ENCODE measurements at regions not wholly inside any gene's neighbourhood (a gene's known extent, or its start where the extent isn't known, plus 50 kb on each side); places are given as distances from the start of the nearest gene placed in this dataset.
"Not testable (repeated sequence)": the region's sequence is repeated elsewhere in the genome, so short reads cannot be mapped to it uniquely, and the experiment has no call there.

DNA sequence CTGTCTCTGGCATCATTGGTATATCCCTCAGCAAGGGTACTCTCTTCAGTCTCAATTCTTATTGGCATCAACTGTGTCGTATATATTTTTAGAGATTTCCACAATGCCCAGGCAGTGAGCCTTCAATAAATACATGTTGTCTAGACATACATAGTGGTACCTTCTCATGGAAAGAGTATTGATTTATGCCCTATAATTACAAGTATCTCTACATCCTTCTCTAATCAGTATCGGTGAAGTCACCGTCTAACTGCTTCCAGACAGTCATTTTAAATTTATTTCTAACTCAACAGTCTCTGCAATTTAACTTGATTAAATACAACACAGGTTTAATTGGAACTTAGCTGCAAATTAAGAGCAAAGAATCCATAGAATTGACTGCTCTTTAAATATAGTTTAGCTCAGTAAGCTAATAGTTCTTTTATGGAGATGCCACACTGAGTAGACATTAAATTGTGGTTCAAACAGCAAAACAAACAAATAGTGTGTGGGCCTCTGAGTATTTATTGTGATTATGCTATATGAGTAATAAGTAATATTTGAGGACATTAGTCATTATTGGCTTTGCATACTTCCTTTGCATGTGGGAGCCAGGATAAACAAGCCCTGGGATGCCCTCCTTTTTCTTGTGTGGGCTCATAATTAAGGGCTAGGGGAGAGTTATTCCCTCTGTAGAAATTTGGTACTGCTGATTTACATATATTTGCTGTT is 126.9 kb upstream of the DUSP10 start:
- DNase-seq (ENCODE audit: low read depth) = peak; percentile 61
- H3K4me3 ChIP-seq (ENCODE audit: low read depth, low read length) = no peak overlapping the region
- TF ChIP-seq, protein P1, sequence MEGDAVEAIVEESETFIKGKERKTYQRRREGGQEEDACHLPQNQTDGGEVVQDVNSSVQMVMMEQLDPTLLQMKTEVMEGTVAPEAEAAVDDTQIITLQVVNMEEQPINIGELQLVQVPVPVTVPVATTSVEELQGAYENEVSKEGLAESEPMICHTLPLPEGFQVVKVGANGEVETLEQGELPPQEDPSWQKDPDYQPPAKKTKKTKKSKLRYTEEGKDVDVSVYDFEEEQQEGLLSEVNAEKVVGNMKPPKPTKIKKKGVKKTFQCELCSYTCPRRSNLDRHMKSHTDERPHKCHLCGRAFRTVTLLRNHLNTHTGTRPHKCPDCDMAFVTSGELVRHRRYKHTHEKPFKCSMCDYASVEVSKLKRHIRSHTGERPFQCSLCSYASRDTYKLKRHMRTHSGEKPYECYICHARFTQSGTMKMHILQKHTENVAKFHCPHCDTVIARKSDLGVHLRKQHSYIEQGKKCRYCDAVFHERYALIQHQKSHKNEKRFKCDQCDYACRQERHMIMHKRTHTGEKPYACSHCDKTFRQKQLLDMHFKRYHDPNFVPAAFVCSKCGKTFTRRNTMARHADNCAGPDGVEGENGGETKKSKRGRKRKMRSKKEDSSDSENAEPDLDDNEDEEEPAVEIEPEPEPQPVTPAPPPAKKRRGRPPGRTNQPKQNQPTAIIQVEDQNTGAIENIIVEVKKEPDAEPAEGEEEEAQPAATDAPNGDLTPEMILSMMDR (IDR thresholded peaks at IDR 0.05; ENCODE audit: control insufficient read depth, extremely low read depth, insufficient read depth) = no peak

DNA sequence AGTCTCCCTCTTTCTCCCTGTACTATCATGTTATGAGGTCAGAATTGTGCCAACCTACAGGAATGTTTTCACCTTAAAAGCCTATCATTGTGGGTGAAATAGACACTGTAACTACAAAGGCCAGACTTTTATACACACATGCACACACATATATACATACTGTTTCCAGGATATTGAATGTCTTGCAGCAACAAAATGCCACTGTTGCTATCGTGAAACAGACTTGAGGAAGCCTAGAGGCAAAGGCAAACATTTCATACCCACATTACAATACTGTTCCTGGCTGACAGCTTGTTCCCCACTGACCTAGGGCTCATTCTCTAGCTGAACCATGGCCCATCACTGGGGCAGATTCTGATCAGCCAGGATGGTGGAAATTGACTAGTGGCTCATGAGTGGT is 125.1 kb upstream of the DUSP10 start:
- no peak overlapping the region for H3K4me3 ChIP-seq (ENCODE audit: low read depth, low read length)
- no peak for DNase-seq (ENCODE audit: low read depth)
- TF ChIP-seq, protein P1 (IDR thresholded peaks at IDR 0.05; ENCODE audit: control insufficient read depth, extremely low read depth, insufficient read depth) = no peak

DNA sequence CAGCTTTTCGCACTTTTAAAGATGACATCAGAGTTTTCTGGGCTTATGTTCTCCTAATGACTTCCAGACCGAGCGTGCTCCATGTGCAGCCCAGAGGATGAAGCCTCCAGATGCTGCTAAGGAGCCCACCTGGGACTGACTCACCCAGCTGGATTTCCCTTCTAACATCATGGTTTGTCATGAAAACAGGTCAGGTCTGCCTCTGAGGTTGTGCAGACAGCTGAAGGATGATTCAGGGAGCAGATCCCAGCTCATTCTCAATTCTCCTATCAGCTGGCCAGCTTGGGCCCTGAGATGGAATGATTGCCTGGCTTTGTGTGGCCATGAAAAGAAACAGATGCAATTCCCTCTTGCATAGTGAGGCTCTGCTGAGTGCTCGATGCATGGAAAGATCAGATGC is 123.9 kb upstream of the DUSP10 start:
- TF ChIP-seq, protein P1 (IDR thresholded peaks at IDR 0.05; ENCODE audit: control insufficient read depth, extremely low read depth, insufficient read depth) = no peak
- no peak for DNase-seq (ENCODE audit: low read depth)
- H3K4me3 ChIP-seq (ENCODE audit: low read depth, low read length) = no peak overlapping the region

DNA sequence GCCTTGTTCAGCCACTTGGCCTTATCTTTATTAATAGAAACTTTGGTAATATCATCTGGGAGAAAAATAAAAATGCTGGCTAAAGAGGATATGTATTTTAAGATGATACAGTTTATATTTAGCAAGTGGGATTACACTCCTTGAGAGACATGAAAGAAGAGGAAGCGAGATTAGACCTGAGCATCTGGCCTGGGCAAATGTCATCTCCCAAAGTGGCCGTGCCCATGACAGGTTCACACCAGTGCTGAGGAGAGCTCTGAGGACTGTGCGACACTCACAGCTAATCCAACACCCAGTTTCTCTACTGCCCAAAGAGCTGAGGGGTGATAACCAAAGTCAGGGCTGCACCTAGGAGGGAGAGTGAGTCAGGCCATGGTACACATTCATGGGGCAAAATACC is 121.7 kb upstream of the DUSP10 start:
- no peak for DNase-seq (ENCODE audit: low read depth)
- no peak overlapping the region for H3K4me3 ChIP-seq (ENCODE audit: low read depth, low read length)
- TF ChIP-seq, protein P1 (IDR thresholded peaks at IDR 0.05; ENCODE audit: control insufficient read depth, extremely low read depth, insufficient read depth) = no peak

DNA sequence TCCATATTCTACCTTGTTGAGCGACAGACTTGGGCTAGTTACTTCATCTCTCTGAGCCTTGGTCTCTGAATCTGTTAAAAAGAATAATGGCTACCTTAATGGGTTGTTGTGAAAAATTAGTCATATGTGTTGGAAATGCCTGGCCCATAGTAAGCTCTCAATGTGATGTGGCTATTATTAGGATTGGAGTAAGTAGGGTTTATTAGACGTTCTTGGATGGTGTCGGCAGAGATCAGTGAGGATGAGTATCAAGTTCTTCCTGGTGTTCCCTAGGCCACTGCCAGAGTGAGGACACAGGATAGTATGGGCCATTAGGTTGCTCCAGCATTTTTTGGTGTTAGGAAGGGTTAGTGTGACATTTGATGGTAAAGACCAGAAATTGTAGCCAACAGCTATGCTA is 121.1 kb upstream of the DUSP10 start:
- no peak overlapping the region for H3K4me3 ChIP-seq (ENCODE audit: low read depth, low read length)
- TF ChIP-seq, protein P1 (IDR thresholded peaks at IDR 0.05; ENCODE audit: control insufficient read depth, extremely low read depth, insufficient read depth) = no peak
- DNase-seq (ENCODE audit: low read depth) = no peak

DNA sequence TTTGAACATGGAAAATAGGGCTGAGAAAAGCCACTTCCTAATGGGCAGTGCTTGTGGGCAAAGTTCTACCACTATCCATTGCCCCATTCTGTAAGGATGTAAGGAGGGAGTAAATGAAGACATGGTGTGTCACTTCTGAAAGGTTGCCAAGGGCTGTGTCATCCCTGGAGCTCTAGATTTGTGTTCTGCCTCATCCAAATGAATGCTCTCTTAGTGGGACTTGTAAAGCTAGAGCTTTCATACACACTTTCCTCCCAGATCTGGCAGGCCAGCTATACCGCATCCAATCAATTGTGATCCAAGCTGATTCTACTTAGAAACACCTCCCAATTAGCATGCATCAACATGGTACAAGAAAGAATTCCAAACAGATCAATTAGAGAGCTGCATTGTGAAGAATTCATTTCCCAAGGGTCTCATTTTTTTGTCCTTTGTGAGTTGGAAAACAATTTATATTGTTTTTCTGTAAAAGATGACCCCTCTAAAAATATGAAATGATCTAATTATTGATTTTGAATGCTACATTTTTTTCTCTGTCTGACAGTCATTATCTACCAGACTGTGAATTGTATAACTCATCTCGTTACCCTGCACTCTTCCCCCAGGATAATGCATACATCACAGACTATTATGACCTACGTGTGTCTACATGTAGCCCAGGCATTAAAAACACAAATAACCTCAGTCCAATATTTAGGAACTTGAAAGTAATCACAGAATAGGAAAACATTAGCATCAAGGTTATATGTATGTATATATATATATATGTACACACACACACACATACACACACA is 117.1 kb upstream of the DUSP10 start:
- no peak overlapping the region for H3K4me3 ChIP-seq (ENCODE audit: low read depth, low read length)
- DNase-seq (ENCODE audit: low read depth) = no peak
- TF ChIP-seq, protein P1 (IDR thresholded peaks at IDR 0.05; ENCODE audit: control insufficient read depth, extremely low read depth, insufficient read depth) = no peak

DNA sequence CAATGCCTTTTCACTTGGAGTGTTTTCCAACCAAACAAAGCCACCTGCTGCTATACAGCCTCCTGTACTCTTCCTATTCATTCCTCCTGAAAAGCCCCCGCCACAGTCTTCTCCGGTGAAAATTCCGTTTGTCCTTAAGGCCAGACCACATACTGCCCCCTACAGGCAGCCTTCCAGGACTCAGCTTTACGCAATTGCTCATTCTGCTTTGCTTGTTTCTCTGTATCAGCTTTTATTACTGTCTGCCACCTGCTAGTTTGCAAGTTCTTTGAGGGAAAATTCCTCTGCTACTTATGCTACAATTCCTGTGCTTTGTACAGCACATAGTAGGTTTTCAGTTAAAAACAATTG is 115.2 kb upstream of the DUSP10 start:
- DNase-seq (ENCODE audit: low read depth); H3K4me3 ChIP-seq (ENCODE audit: low read depth, low read length): not testable (repeated sequence)
